IPS DF 4.7 (cell line): ENCODE measurements at regions not wholly inside any gene's neighbourhood (a gene's known extent, or its start where the extent isn't known, plus 50 kb on each side); places are given as distances from the start of the nearest gene placed in this dataset.
"Not testable (repeated sequence)": the region's sequence is repeated elsewhere in the genome, so short reads cannot be mapped to it uniquely, and the experiment has no call there.

Experiments
- DNase-seq: peaks from one replicate; pipeline ENCODE4 v3.0.0-alpha.2; 2013; ENCODE audit warnings: low spot score; ENCODE audit errors: extremely low read depth

- DNase-seq = no peak
Observed at GRCh38 chr6:13874191-13874549, 50.6 kb upstream of the RNF182 start.

GRCh38 chr6:13873288-13874190 is 51.2 kb upstream of the RNF182 start:
- DNase-seq = peak; percentile 64

- DNase-seq = no peak
Observed at GRCh38 chr6:13872681-13873080, 52.1 kb upstream of the RNF182 start.

- DNase-seq = not testable (repeated sequence)
Observed at GRCh38 chr6:13872006-13872405, 52.7 kb upstream of the RNF182 start.

GRCh38 chr6:13870214-13870830 is 54.4 kb upstream of the RNF182 start:
- no peak for DNase-seq

- no peak for DNase-seq
Observed at GRCh38 chr6:13868236-13868635, 53.9 kb upstream of the MCUR1 start.

GRCh38 chr6:13866301-13866700 is 51.9 kb upstream of the MCUR1 start:
- DNase-seq = no peak

GRCh38 chr6:13865141-13865540 is 50.8 kb upstream of the MCUR1 start:
- DNase-seq = no peak

- not testable (repeated sequence) for DNase-seq
Observed at GRCh38 chr6:13864669-13865068, 50.3 kb upstream of the MCUR1 start.
